ENCODE measurements at regions not wholly inside any gene's neighbourhood (a gene's known extent, or its start where the extent isn't known, plus 50 kb on each side); places are given as distances from the start of the nearest gene placed in this dataset.

DNA sequence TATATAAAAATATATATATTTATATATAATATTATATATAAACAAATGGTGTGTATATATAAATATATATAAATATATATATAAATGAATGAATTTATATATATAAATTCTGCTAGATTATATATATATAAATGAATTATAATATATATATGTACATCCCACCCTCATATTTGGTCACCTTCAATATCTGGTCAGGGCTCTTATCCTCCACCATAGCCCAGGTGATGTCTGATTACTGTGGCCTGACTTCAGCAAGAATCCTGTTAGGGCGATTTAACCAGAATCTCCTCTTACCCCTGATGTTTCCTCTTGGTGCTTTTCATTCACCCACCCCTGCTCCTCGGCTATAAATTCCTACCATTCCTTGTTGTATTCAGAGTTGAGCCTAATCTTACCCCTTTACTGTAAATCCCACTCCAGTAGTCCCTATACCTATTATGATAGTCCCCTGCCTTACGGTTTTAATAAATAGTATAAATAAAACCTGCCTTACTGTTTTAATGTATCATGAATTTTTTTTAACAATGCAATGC, 439.6 kb downstream of the PLOD2 start:
- DNase-seq (ENCODE audit: low read depth): no peak
- no peak overlapping the region for H3K4me3 ChIP-seq (ENCODE audit: control insufficient read depth, low read depth, low read length)
- TF ChIP-seq, protein P1, sequence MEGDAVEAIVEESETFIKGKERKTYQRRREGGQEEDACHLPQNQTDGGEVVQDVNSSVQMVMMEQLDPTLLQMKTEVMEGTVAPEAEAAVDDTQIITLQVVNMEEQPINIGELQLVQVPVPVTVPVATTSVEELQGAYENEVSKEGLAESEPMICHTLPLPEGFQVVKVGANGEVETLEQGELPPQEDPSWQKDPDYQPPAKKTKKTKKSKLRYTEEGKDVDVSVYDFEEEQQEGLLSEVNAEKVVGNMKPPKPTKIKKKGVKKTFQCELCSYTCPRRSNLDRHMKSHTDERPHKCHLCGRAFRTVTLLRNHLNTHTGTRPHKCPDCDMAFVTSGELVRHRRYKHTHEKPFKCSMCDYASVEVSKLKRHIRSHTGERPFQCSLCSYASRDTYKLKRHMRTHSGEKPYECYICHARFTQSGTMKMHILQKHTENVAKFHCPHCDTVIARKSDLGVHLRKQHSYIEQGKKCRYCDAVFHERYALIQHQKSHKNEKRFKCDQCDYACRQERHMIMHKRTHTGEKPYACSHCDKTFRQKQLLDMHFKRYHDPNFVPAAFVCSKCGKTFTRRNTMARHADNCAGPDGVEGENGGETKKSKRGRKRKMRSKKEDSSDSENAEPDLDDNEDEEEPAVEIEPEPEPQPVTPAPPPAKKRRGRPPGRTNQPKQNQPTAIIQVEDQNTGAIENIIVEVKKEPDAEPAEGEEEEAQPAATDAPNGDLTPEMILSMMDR (conservative IDR thresholded peaks at IDR 0.05; ENCODE audit: control insufficient read depth, insufficient read depth, low read depth, low read length): no peak

DNA sequence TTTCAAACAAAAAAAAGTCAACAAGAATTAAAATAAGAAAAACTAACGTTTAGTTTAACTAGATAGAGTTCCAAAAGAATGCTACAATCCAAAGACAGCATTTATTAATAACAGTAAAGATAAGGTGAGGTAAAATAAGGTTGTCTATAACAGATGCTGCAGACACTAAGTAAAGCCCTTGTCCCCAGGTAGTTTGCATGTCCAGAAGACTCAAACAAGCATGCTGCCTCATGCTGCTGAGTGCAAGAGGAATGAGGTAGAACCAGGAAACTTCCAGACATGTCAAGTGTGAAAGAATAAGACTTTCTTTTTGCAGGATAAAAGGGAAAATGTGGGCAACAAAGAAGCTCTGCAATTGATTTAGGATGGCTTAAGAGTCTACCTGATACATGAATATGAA, 439.2 kb downstream of the PLOD2 start:
- TF ChIP-seq, protein P1 (conservative IDR thresholded peaks at IDR 0.05; ENCODE audit: control insufficient read depth, insufficient read depth, low read depth, low read length): no peak
- no peak for DNase-seq (ENCODE audit: low read depth)
- no peak overlapping the region for H3K4me3 ChIP-seq (ENCODE audit: control insufficient read depth, low read depth, low read length)

DNA sequence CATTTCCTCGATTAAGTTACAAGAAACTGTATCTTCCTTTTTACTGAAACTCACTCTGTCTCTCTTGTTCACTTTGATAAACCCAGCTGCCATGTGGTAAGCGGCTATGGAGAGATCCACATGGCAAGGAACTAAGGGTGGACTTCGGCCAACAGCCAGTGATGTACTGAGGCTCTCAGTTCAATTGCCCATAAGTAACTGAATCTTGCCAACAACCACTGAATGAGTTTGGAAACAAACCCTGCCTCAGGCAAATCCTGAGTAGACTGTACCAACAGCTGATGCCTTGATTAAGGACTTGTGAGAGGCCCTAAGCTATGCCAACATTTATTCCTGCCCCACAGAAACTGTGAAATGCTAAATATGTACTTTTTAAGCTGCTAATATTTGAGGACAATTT, 433.5 kb downstream of the PLOD2 start:
- no peak for DNase-seq (ENCODE audit: low read depth)
- TF ChIP-seq, protein P1 (conservative IDR thresholded peaks at IDR 0.05; ENCODE audit: control insufficient read depth, insufficient read depth, low read depth, low read length): no peak
- no peak overlapping the region for H3K4me3 ChIP-seq (ENCODE audit: control insufficient read depth, low read depth, low read length)

GRCh38 chr3:145735631-145736030, 425.4 kb downstream of the PLOD2 start:
- no peak overlapping the region for H3K4me3 ChIP-seq (ENCODE audit: control insufficient read depth, low read depth, low read length)
- DNase-seq (ENCODE audit: low read depth): no peak
- TF ChIP-seq, protein P1 (conservative IDR thresholded peaks at IDR 0.05; ENCODE audit: control insufficient read depth, insufficient read depth, low read depth, low read length): no peak

DNA sequence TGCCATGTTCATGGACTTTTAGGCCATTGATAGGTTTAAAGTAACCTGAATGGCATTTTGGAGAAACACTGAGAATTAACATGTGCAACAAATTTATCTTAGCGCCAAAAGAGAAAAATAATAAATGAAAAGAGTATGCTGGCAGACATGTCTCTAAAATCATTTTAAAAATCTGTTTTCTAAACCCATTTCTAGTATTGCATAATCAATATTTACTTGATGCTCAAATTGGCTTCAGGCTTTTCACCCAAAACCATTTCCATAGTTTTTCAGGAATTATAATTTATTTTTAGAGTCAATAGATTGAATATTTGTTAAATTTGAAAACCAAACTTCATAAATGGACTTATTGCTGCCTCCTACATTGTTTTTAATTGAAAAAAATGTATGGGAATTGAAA, 423.0 kb downstream of the PLOD2 start:
- no peak overlapping the region for H3K4me3 ChIP-seq (ENCODE audit: control insufficient read depth, low read depth, low read length)
- TF ChIP-seq, protein P1 (conservative IDR thresholded peaks at IDR 0.05; ENCODE audit: control insufficient read depth, insufficient read depth, low read depth, low read length): no peak
- no peak for DNase-seq (ENCODE audit: low read depth)

- TF ChIP-seq, protein P1 (conservative IDR thresholded peaks at IDR 0.05; ENCODE audit: control insufficient read depth, insufficient read depth, low read depth, low read length): no peak
- DNase-seq (ENCODE audit: low read depth): peak; percentile 2
- no peak overlapping the region for H3K4me3 ChIP-seq (ENCODE audit: control insufficient read depth, low read depth, low read length)
These were observed 421.1 kb downstream of the PLOD2 start for GRCh38 chr3:145739926-145740325.

DNA sequence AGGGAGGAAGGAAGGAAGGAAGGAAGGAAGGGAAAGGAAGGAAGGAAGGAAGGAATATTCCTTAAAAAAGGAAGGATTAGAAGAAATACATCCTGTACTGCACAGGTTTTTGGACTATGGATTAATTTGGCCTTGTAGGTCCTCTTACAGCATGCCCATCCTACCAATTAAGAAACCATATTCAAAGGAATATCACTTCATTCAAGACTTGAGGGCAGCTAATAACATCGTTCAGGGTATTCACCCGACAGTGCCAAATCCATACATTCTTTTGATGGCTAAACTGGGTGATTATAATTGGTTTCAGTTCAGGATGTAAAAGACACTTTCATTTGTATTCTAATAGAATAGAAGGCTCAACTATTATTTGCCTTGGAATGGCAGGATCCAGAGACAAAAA, 410.3 kb downstream of the PLOD2 start:
- TF ChIP-seq, protein P1 (conservative IDR thresholded peaks at IDR 0.05; ENCODE audit: control insufficient read depth, insufficient read depth, low read depth, low read length): no peak
- H3K4me3 ChIP-seq (ENCODE audit: control insufficient read depth, low read depth, low read length): no peak overlapping the region
- DNase-seq (ENCODE audit: low read depth): no peak
